ENCODE measurements at regions not wholly inside any gene's neighbourhood (a gene's known extent, or its start where the extent isn't known, plus 50 kb on each side); places are given as distances from the start of the nearest gene placed in this dataset.

GRCh38 chr6:22765015-22765414, 195.6 kb downstream of the HDGFL1 start:
- no peak overlapping the region for H3K4me3 ChIP-seq (ENCODE audit: low read depth, low read length)
- no peaks in the 10 kb centered on the region for H3K4me1 ChIP-seq (ENCODE audit: control insufficient read depth, insufficient read depth, low read length)
- no peak overlapping the region for H3K27ac ChIP-seq (ENCODE audit: extremely low read depth, low read depth, low read length)
- H3K9me3 ChIP-seq (ENCODE audit: control insufficient read depth, insufficient read depth, low read depth, low read length) = no peaks in the 10 kb centered on the region
- H3K36me3 ChIP-seq (ENCODE audit: control insufficient read depth in 2 of 2, insufficient read depth in 1 of 2, low read length in 2 of 2) = no peaks in the 10 kb centered on the region
- POLR2A ChIA-PET = no interaction called here
- CTCF ChIA-PET = no interaction called here
- TF ChIP-seq ZNF501 (tag by site-specific recombination; IDR thresholded peaks at IDR 0.05) = no peak
- TF ChIP-seq ZSCAN18 (tag by site-specific recombination; IDR thresholded peaks at IDR 0.05) = no peak
- no peak for TF ChIP-seq ZNF76 (tag by site-specific recombination; IDR thresholded peaks at IDR 0.05; ENCODE audit: borderline replicate concordance, low read depth)
- TF ChIP-seq BCL11B (tag by site-specific recombination; IDR thresholded peaks at IDR 0.05; ENCODE audit: low read depth) = no peak
- TF ChIP-seq ZNF423 (tag by site-specific recombination; IDR thresholded peaks at IDR 0.05) = no peak
- TF ChIP-seq ZNF239 (tag by site-specific recombination; IDR thresholded peaks at IDR 0.05) = no peak
- TF ChIP-seq PATZ1 (tag by site-specific recombination; IDR thresholded peaks at IDR 0.05) = no peak
- no peak for TF ChIP-seq ZNF214 (tag by site-specific recombination; IDR thresholded peaks at IDR 0.05; ENCODE audit: borderline replicate concordance)
- TF ChIP-seq ZNF324 (tag by site-specific recombination; IDR thresholded peaks at IDR 0.05) = no peak
- no peak for TF ChIP-seq ZBTB7A (tag by site-specific recombination; IDR thresholded peaks at IDR 0.05; ENCODE audit: low read depth)
- no peak for TF ChIP-seq ZNF544 (tag by site-specific recombination; IDR thresholded peaks at IDR 0.05)
- TF ChIP-seq ZNF560 (tag by site-specific recombination; IDR thresholded peaks at IDR 0.05; ENCODE audit: borderline replicate concordance) = no peak

- Histone ChIP-seq H3K27ac (ENCODE audit: extremely low read depth, low read depth, low read length) (no peak overlapping the region), H3K9me3 (ENCODE audit: control insufficient read depth, insufficient read depth, low read depth, low read length) (no peaks in the 10 kb centered on the region), H3K4me3 (ENCODE audit: low read depth, low read length) (no peak overlapping the region), H3K4me1 (ENCODE audit: control insufficient read depth, insufficient read depth, low read length) (no peaks in the 10 kb centered on the region), H3K36me3 (ENCODE audit: control insufficient read depth in 2 of 2, insufficient read depth in 1 of 2, low read length in 2 of 2) (no peaks in the 10 kb centered on the region)
- no peak for TF ChIP-seq ZNF132 (tag by site-specific recombination; IDR thresholded peaks at IDR 0.05; ENCODE audit: borderline replicate concordance)
- TF ChIP-seq ZNF449 (tag by site-specific recombination; IDR thresholded peaks at IDR 0.05) = no peak
- TF ChIP-seq ZNF658 (tag by site-specific recombination; IDR thresholded peaks at IDR 0.05) = no peak
- no peak for TF ChIP-seq ZSCAN5A (tag by site-specific recombination; IDR thresholded peaks at IDR 0.05)
- no peak for TF ChIP-seq FEZF1 (tag by site-specific recombination; IDR thresholded peaks at IDR 0.05)
- no peak for TF ChIP-seq ZNF23 (tag by site-specific recombination; IDR thresholded peaks at IDR 0.05; ENCODE audit: borderline replicate concordance)
- TF ChIP-seq ZNF473 (tag by site-specific recombination; IDR thresholded peaks at IDR 0.05) = no peak
- TF ChIP-seq REPIN1 (tag by site-specific recombination; IDR thresholded peaks at IDR 0.05; ENCODE audit: low read depth) = no peak
- TF ChIP-seq ZNF184 (tag by site-specific recombination; IDR thresholded peaks at IDR 0.05) = no peak
- TF ChIP-seq ZNF692 (tag by site-specific recombination; IDR thresholded peaks at IDR 0.05) = no peak
- no peak for TF ChIP-seq GFI1B (tag by site-specific recombination; IDR thresholded peaks at IDR 0.05)
- ChIA-PET CTCF (interaction anchor here (0.6 kb wide), 1 partner anchor 916 kb away, joined by 3 read pairs; no protein-coding TSS in a partner anchor), POLR2A (no interaction called here)
Measured at GRCh38 chr6:22766979-22767378, 197.6 kb downstream of the HDGFL1 start.
